HG03135 (cell line): ENCODE measurements at regions not wholly inside any gene's neighbourhood (a gene's known extent, or its start where the extent isn't known, plus 50 kb on each side); places are given as distances from the start of the nearest gene placed in this dataset.

Source experiments
- ATAC-seq: cut with Tn5 transposase; IDR thresholded peaks from one replicate; pipeline ENCODE4 v1.9.1; 2021; ENCODE audit warnings: mild to moderate bottlenecking, moderate library complexity; ENCODE audit not compliant: unreplicated experiment

DNA sequence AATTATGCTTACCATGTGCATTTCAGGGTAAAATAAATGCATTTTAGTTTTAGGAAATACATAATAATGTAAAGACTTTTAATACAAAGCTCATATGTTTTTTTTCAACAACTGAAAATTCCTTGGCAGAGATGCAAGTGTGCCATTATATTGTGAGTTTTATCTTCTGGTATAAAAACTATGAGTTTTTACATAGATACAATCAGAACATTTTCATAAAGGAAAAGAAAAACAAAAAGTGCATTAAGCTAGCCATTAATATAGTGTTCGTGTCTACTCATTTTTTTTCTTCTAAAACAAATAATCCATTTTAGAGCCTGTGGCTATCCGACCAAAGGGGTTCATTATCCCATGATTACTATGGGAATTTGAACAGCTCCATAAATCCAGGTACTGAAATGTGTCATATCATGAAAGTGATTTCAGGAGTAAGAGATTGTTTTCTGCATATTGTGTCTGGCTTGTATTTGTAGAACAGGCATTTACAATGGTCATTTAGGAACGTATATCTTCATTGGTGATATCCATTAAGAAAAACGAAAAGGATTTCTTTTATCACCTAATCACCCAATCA lies 236.9 kb upstream of the SLC10A2 start:
- no peak for ATAC-seq

GRCh38 chr13:103302676-103303075 lies 236.5 kb upstream of the SLC10A2 start:
- no peak for ATAC-seq

DNA sequence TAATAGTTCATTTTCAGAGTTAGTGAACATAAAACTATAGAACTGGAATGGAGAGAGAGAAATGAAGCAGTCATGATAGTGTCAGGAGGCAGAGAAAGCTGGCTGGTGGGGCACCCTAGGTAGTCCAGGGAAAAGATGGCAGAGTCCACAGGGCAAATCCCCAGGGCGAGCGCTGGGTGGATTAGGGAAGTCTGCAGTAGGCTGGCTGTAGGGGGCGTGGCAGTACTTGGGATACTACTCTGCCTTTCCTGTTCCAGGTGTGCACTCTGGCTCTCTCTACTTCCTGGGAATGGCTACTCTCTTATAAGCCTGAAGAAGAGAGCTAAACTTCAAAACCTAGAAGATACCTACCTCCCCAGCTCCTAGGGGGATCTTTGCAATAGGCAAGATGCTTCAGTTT lies 232.9 kb upstream of the SLC10A2 start:
- no peak for ATAC-seq

- ATAC-seq: no peak
Observed at GRCh38 chr13:103297083-103297482, 230.9 kb upstream of the SLC10A2 start.

- peak; percentile 51 for ATAC-seq
Observed at GRCh38 chr13:103291798-103292572, 225.8 kb upstream of the SLC10A2 start.

DNA sequence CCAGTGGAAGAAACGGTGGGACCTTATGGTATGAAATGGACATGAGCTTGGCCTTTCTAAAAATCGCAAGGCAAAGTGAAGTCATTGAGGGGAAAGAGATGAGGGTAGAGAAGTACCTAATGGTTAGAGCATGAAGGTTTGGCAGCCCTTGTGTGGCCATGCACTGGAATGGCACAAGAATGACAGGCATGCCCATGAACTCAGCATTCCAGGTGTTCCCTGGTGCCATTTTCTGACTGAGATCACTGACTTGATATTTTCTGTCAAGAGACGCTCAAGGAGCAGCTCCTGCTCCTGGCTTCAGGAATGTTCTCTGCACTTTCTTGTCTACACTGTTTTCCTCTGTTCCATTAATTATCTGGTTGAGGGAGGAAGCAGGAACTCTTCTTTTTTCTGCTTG lies 225.0 kb upstream of the SLC10A2 start:
- no peak for ATAC-seq

- no peak for ATAC-seq
Observed at GRCh38 chr13:103289681-103290080, 223.5 kb upstream of the SLC10A2 start.

GRCh38 chr13:103288114-103288513 lies 221.9 kb upstream of the SLC10A2 start:
- no peak for ATAC-seq

GRCh38 chr13:103287659-103288058 lies 221.4 kb upstream of the SLC10A2 start:
- ATAC-seq: no peak

- no peak for ATAC-seq
Observed at GRCh38 chr13:103284466-103284865, 218.2 kb upstream of the SLC10A2 start.

- ATAC-seq: no peak
Observed at GRCh38 chr13:103283451-103283820, 217.2 kb upstream of the SLC10A2 start.

DNA sequence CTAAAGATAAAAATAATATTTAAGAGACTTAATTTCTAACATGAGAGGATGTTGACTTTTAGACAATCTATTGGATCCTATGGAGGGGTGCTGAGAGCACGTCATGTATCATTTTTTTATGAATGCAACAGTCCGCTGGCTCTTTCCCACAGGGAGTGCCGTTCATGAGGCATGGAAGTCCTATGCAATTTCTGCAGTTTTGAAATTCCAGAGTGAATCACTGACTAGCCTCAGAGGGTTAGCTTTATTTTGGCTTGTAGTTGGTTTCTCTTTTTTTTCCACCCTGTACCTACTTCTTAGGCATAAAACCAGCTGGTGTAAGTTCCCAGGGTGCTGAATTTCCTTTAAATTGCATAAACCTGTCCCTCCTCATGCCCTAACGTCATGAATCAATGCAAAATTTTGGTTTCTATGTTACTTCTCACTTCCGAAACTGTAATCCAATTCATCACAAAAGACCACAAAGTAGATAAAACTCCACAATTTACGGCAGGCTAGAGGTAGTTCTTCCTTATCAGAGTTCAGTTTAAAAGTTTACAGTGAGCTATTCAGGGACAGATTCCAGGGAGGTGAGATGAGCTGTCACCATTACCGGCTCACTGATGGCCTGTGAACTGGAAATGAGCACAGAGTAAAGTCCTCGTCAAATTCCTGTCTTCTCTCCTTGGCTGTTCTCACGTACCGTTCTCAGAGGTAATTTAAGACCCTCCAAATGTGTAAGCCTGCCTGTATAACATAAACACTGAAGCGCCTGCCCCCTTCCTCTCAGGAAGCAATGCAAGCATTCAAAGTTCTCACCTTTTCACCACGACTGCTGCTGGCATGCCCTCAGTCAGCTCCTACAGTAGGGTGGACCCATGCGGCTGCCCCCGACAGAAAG lies 216.6 kb upstream of the SLC10A2 start:
- ATAC-seq: no peak

- ATAC-seq: no peak
Observed at GRCh38 chr13:103277959-103278694, 211.9 kb upstream of the SLC10A2 start.

- ATAC-seq: peak; percentile 95
Observed at GRCh38 chr13:103276775-103277498, 210.7 kb upstream of the SLC10A2 start.

DNA sequence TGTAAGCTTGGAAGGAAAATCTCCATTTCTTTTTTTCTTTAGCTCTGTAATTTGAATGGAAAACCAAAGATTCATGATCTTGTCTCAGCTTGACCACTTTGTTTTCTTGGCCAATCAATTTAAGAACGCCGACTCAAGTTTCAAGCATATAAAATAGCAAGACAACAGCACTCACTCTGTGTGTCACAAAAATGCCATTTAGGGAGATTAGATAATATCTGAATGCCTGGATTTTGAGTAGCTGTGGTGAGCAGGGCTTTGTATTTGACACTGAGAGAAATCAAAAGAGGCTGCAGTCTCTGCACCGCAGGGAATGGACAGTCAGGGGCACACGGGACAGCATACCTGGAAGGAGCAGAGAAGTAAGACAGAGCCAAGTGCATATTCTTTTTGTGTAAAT lies 209.5 kb upstream of the SLC10A2 start:
- ATAC-seq: no peak

GRCh38 chr13:103275081-103275480 lies 208.9 kb upstream of the SLC10A2 start:
- ATAC-seq: no peak

DNA sequence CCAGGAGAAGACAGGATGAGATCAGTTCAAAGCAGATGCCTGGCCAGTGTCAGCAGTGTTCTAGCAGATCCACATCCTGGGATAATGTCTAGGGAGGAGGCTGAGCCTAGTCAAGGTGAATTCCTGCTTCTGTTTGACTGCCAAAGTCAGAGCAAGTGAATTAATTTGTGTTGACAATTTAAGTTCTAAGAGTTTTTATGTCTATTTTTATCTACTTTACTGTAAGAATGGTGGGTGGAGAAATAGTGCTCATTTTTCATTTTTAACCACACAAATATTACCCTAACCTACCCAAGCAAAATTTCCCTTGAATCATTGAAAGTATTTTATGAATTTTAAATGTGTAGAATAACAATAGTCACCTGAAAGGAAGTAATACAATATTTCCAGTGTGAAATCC lies 207.6 kb upstream of the SLC10A2 start:
- ATAC-seq: no peak

GRCh38 chr13:103272770-103273169 lies 206.6 kb upstream of the SLC10A2 start:
- ATAC-seq: no peak

DNA sequence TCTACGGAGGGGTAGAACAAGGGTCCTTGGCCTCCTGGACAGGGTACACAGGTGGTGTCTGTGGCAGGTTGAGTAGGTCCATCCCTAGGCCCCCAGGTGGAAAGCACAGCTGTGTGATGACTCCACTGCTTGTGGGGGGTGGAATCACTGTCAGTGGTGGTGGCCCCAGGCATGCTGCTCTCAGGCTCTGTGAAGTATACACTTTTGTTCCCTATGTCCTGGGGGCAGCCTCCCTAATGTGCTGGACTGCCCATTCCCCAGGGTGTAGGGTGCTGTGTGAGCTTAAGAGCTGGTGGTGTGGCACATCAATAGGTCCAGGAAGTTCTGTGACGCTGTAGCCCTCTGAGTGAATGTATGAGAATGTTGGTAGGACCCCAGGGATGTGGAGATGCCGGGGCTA lies 197.2 kb upstream of the SLC10A2 start:
- ATAC-seq: no peak

DNA sequence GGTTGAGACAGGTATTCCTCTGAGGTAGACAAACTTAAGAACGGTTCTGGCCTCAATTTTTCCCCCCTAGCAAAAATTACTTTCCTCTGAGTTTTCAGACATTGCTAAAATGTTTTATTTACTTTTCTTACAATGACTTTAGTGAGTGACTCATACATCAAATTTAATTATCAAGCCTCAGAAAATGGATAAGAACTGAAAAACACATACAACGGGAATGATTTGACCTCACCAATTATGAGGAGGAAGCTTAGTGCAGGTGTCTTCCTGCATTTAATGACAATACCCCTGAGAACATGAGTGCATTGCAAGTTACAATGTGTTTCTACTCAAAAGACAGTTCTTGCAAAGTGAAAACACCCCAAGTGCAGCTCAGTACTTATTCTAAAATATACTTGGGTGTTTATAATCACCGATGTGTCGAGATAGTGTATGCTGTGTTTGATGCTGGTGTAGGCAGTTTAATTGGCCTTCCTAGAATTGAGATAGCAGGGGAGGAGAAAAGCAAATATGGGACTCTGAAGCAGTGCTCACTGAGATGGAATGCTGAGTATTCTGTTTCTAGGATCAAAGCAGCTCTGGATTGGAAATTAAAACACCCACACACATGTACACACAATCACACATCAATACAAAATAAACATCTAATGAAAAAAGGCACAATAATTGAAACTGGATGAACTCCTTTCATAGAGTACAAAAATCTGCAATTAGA lies 189.5 kb upstream of the SLC10A2 start:
- ATAC-seq: no peak
